Prostate gland (tissue), 2 donors: ENCODE measurements at regions not wholly inside any gene's neighbourhood (a gene's known extent, or its start where the extent isn't known, plus 50 kb on each side); places are given as distances from the start of the nearest gene placed in this dataset.

Experiments
- CTCF ChIP-seq, 4 experiments: fragments of 200-600 bp in 2 of 4; fragments of 450-650 bp in 2 of 4; sonication (generic) in 2 of 4; IDR thresholded peaks; 1 replicate in 3 of 4; 2 replicates in 1 of 4; pipeline ENCODE4 v1.5.1; 2016 to 2019; ENCODE audit warnings: antibody characterized with exemption in 4 of 4, mild to moderate bottlenecking in 2 of 4, moderate library complexity in 2 of 4
- POLR2A ChIP-seq: fragments of 450-650 bp; IDR thresholded peaks from one replicate; pipeline ENCODE4 v1.6.1; 2016; ENCODE audit warnings: antibody characterized with exemption, mild to moderate bottlenecking
- POLR2AphosphoS5 ChIP-seq: sonication (generic); formaldehyde crosslinking; IDR thresholded peaks from one replicate; pipeline ENCODE4 v1.6.1; 2017; ENCODE audit warnings: antibody characterized with exemption

- TF ChIP-seq CTCF (IDR thresholded peaks at IDR 0.05) (no peak), POLR2A (no peak), POLR2AphosphoS5 (no peak)
These were observed 1537.8 kb upstream of the PABPC4L start for GRCh38 chr4:135739354-135739753.
